GM18861 (cell line): ENCODE measurements at regions not wholly inside any gene's neighbourhood (a gene's known extent, or its start where the extent isn't known, plus 50 kb on each side); places are given as distances from the start of the nearest gene placed in this dataset.
"Not testable (repeated sequence)": the region's sequence is repeated elsewhere in the genome, so short reads cannot be mapped to it uniquely, and the experiment has no call there.

ENCODE experiments used
- ATAC-seq: cut with Tn5 transposase; IDR thresholded peaks from one replicate; pipeline ENCODE4 v1.9.1; 2021; ENCODE audit not compliant: unreplicated experiment

DNA sequence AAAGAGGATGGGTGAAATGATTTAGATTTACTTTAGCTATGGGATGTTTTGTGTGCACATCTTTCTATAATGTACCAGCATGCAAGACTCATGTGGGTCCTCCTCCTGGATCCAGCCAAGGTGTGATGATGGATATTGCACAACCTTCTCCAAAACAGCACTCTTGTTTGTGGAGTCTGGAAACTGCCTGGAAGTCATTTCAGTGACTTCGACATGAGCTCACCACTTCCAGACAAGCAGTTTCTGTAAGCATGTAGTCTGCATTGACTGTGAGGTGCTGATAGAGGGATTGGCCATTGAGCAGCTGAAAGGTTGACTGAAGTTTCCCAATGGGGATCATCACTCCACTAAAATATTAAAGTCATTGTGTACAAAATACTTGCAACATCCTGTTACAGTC lies 154.0 kb downstream of the TRIB2 start:
- ATAC-seq: no peak

DNA sequence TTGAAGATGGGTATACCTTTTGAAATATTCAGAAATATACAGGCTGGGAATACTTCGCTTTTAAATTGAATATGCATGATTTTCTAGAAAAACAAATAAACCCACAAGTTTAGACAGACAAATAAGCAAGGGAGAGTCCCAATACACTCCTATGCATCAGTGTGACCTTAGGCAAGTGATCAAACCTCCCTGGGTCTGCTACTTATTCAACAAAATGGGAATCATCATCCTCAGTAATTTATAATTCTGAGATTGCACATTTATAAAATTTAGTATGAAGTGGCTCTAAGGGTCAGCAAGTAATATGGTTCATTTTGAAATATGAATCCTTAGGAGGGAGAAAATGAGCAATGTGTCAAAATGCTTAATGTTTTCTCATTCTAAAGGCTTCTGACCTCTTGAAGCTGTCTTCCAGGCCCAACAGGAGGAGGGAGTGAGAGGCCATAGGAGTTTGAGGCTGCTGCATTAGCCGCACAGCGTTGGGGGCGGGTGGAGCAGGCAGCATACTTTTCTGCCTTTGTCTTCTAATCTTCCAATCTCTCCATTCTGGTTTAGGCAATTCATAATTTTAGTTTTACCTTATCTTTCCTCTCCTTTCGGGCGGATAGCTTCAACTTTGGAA lies 155.1 kb downstream of the TRIB2 start:
- ATAC-seq: no peak

DNA sequence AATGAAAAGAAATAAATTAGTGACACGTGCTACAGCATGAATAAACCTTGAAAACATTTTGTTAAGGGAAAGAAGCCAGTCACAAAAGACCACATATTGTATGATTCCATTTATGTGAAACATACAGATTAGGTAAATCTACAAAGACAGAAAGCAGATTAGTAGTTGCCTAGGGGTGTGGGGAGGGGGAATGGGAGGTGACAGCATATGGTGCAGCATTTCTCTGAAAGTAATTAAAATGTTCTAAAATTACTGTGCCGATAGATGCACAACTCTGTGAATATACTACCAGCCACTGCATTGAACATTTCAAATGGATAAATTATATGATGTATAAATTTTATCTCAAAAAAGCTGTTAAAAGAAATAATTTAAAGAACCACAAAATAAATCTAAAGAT lies 161.0 kb downstream of the TRIB2 start:
- ATAC-seq: no peak

DNA sequence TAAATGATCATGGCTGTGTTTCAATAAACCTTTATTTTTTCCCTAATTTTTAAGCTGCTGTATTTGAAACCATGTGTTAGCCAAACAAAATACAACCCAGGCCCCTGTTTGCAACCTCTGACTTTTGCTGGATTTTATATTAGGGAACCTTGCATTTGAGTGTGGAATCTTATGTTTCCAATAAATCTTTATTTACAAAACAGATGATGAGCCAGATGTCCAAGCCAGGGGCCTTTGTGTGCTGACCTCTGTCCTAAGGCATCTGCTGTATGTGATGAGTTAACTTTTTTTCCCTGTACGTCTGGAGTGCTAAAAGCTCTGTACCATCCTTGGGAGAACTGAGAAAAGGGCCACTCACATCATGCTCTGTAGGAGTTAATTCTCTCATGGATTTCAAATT lies 162.9 kb downstream of the TRIB2 start:
- no peak for ATAC-seq

DNA sequence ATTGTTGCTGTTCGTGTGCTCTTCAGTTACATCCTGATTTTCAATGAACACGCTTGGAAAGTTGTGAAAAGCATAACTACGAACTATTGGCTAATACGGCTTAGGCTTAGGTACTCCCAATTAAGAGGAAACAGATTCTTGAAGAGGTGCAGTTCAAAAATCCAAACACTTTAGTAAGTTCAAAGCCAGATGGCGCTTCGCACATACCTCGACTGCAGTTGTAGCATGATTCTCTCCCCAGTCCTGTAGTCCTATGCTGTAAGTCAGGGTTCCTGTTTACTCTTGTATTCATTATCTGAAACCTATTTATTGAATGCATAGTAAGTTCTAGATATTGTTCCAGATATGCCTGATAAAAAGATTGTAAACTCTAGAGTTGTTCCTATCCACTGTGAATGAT lies 165.2 kb downstream of the TRIB2 start:
- no peak for ATAC-seq

DNA sequence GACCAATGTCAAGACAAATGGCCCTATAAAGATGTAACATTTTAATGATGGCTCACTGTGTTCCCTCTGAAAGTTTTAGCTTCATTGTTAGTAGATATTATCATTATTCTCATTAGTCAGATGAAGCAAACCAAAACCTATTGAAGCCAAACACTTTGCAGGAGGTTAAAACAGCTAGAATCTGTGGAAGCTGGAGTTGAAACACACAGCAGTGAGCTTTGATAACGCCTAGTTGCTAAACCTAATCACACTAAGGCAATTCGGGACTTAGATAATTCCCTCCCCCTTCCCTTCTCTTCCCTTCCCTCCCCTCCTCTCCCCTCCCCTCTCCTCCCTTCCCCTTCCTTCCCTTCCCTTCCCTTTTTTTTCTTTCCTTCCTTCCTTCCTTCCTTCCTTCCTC lies 165.7 kb downstream of the TRIB2 start:
- no peak for ATAC-seq

DNA sequence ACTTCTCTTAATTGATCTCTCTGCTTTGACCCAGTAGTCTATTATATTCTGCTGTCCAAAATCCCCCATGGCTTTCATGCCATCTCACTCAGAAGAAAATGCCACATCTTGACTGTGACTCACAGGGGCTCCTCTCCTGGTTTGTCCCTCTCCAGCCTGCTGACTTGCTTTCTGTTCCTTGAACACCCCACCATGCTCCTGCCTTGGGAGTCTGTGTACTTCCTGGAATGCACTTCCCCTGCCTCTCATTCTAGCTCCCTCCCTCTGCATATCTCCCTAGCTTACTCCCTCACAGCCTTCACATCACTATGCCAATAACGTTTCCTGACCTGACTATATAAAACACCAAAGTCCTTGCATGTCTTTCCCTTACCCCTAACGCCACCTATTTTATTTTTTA lies 167.2 kb downstream of the TRIB2 start:
- no peak for ATAC-seq

DNA sequence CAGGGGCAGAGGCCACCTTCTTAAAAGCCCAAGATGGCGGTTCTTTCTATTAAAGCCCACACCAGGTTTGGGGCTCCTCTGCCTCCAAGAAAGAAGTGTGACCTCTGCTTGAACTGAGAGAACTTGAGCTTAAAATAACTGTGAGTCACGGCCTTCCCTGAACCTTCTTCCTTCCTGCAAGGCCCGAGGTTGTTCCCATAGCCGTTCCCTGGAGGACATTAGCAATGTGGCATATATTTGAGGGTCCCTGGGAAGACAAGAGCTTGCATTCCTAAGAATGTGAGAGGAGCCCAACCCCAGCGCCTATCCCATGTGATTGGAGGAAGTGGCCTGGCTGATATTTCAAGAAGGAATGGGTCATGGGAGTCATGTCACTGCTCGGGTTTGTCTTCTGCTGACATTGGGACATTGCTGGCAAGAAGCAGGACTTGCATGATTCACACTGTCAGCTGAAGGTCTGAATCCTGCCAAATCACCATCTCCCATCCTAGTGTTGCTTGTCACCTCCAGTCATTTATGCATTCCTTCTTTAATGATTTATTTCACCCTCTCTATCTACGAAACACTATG lies 168.1 kb downstream of the TRIB2 start:
- no peak for ATAC-seq

DNA sequence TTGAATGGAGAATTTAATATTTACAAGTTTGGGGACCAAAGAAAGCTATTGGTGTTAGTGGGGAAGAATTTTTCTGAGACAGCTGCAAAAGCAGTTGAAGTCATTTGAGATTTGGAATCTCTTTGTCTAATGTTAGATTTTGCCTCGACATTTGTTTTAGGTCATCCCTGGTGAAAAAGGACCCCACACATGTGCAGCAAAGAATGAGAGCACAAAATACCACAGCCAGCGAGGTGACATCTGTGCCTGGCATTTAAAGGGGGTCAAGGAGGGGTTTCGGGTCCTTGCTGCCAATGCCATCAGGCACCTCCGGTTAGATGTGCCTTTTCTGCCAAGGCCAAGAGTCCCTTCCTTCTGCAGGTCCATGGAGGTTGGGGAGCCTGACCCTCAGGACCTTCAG lies 173.3 kb downstream of the TRIB2 start:
- ATAC-seq: no peak

DNA sequence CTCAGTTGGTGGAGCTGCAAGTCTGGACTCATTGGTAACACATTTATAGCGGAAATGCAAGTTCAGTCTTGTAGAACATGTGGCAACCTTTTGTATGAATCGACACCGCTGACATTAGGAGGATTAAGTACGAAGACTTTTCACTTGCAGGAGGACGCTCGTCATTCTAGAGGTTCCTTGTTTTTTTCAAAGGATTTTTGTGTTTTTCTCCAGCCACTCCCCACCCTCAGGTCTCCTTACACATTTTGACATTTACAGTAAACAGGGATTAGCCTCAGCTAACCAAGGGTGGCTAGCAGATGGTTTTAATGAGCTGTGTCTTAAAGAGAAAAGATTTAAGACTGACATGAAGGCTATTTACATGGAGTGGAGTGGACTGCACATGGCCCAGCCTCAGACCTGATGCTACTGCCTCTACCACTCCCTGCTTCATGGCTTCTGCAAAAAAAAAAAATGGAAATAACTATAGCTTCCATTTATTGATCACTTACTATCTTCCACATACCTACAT lies 173.8 kb downstream of the TRIB2 start:
- ATAC-seq: no peak

DNA sequence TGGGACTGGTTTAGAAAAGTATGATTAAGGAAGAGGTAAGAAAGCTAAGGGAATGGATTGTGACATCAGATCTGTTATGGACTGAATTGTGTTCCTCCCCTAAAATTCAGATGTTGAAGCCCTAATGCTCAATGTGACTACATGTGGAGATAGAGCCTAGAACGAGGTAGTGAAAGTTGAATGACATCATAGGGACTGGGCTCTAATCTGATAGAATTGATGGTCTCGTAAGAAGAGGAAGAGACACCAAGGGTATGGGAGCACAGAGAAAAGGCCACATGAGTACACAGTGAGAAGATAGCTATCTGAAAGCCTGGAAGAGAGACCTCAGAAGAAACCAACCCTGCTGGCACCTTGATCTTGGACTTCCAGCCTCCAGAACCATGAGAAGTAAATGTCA lies 178.3 kb downstream of the TRIB2 start:
- no peak for ATAC-seq

DNA sequence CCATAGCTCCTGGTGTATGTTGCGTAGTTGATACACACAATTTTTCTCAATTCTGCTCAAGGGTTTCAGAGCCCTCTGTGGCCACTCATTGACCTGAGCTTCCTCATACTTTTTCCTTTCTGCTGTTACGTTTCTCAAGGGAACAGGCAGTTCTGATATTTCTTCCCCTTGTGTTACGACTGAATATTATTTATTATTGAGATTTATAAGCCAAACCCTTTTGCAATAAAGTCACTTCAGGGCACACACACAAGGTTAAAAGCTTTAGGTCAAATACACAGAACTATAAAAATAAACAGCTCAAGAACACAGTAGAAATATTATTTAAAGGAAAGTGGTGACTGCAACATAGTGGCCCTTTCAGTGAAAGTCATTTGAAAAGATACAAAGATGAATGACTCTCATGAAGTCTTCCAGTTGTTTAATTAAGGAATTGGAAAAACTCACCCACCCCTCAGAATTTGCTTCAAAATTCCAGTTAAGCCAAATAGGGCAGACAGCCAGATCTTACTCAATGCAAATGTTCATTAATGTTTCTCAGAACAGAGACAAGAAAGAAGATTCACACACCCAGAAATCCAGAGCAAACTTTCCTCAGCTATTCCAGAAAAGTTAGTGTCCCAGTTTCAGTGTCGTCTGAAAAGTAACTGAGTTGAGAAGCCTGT lies 179.7 kb downstream of the TRIB2 start:
- no peak for ATAC-seq

DNA sequence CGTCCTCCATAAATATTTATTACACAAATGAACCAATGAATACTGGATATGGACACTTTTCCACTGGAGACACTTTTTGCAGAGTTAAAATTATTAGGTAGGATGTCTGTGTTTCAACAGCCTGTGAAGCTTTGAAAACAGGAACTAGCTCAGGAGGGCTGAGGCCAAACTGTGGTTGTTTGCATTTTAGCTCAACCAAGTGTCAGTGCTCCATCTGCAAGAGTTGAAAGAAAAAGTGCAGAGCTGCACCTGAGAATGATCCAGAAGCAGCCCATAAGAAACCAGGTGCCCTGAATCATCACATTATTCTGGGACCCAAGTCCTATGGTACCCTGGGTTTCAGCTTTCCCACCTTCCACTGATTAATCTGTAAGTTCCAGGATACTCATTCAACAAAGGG lies 180.4 kb downstream of the TRIB2 start:
- no peak for ATAC-seq

DNA sequence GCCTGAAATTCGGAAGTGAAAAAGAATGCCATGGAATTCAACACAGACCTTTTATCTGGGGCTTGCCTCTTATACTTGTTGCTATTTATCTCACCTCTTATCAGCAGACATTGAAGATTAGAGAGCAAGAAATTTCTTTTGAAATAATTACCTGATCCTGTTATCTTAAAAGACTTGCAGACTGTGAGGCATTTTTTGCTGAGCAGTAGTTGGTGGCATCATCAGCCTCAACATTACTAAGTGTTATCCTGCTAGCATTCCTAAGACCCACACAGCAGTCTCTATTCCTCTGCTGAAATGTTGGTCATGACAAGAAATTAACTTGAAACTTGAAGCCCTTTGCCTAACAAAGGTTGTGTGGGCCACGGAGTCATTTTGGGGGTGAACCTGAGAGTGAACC lies 186.5 kb downstream of the TRIB2 start:
- no peak for ATAC-seq

DNA sequence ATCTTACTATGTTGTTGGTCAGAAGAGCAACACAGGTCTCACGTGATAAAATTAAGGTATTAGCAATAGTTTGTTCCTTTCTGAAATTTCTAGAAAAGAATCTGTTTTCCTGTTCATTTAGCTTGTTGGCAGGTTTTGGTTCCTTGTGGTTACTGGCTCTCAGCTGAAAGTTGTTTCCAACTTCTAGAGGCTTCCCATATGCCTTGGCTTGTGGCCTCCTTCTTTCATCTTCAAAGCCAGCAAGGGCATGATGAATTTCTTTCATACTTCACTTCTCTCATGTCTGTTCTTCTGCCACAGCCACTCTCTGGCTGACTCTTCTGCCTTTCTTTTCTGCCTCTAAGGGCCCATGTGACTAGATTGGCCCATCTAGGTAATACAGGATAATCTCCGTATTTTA lies 193.7 kb downstream of the TRIB2 start:
- ATAC-seq: no peak

DNA sequence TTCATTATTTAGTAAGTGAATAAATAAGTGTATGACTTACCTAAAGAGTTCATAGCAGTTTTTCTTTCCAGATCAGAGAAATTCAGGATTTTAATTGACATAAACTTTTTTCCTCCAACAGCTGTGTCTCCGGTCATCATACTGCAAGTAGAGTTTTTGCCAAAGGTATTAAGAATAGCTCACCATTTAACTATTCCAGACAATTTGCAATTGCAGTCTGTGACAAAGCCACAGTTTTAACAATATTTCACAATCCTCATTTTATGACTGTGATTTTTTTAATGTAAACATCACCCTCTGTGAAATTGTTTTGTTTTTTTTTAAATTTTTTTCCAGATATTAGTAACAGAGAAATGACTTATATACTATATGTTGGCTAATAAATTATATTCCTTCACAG lies 199.1 kb downstream of the TRIB2 start:
- no peak for ATAC-seq

DNA sequence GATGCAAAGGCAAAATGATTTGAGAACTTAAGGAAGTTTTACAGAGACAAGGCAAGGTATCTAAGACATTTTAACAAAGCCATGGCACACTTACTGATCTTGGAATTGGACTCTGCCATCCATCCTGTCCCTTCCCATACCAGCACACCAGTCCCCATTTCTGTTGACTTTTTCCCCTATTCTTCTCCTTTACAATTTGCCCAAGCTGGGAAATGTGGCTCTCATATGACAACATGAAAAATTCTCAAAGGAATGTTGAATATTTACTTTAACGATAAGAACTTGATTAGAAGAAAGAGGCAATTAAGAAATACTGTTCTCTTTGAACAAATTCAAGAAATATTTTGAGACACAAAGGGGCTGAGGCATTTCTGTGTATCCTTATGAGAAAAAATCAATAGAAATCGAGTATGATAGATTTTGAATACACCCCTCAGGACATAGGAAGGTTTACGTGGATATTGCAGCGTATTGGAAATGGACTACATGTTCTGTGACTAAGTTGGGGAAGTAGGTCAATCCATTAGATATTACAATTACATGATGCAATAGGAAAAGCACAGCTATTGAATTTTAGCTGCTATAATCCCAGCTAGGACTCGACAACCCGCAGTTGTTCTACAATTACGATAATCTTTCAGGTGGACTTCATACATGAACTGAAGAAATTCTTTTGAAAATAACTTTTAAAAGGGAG lies 201.6 kb downstream of the TRIB2 start:
- no peak for ATAC-seq

DNA sequence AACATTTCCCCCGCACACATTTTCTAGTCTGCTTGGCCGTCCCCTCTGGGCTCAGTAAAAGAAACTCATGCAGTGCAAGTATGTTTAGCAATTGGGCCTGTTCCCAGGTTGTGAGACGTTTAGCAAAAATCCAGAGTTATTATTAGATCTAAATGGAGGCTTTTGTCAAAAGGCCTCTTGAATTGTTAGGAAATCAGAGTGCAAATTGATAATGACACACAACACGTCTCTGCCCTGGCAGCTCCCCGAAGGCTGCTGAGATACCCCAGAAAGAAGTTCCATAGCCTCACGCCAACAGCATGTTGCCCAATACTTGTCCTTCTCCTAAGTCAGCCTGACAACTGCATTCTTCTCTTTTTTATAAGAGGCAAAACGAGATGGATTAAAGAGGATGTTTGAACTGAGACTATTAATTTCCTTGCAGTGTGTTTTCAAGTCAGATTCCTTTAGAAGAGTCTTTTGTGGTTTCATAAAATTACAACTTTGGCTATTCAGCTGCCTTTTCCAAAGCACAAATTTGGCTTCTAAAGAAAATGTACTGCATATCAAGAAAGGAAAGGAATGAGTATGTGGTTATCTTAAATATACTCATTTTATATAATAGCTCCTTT lies 202.2 kb downstream of the TRIB2 start:
- no peak for ATAC-seq

DNA sequence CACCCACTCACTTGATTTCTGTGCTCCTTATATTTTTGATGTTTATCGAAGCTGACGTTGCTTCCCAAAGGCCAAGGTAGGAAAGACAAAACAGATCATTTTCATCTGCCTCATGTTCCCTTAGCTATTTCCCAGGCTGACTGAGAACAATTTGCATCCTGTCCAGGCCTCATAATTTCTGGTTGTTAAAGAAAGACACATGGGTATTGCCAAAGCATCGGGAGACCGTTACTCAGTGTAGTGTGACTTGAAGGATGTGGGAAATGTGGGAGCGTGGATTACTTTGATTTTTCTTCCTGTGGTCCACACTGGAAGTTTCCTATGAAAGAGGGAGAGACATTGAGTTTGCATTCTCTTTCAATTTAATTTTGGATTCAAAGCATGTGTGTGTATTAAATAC lies 204.6 kb downstream of the TRIB2 start:
- ATAC-seq: no peak

DNA sequence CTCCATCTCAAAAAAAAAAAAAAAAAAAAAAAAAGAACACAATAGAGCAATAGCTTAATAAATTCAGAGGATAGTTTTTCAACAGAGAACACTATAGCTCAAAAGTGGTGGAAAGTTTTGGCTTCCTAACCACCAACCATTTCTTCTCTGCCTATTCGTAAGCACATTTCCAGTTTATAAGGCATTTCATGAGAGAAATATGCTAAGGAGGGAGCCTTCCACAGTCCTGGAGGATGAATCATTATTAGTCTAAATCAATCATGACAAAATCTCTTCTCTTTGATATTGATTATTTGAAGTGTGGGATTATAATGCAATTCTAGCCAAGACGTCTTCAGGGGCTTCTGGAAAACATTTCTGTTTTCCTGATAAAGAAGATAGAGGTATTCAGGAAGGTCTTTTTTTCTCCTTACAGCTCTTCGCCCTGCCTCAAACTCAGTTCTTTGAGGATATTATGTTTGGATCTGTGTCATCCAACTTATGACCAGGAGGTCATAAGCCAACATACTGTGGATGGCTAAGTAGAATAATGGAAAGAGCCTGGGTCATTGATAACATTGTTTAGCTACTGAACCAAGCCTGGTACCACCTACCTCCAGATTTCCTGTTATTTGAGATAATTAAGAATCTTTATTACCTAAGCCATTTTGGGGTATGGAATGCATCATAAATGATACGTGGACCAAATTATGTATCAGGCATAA lies 207.3 kb downstream of the TRIB2 start:
- ATAC-seq: no peak

DNA sequence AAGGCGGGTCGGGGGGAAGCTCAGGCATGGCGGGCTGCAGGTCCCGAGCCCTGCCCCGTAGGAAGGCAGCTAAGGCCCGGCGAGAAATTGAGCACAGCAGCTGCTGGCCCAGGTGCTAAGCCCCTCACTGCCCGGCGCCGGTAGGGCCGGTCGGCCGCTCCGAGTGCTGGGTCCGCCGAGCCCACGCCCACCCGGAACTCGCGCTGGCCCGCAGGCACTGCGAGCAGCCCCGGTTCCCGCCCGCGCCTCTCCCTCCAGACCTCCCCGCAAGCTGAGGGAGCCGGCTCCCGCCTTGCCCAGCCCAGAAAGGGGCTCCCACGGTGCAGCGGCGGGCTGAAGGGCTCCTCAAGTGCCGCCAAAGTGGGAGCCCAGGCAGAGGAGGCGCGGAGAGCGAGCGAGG lies 209.9 kb downstream of the TRIB2 start:
- not testable (repeated sequence) for ATAC-seq
